ENCODE measurements at regions not wholly inside any gene's neighbourhood (a gene's known extent, or its start where the extent isn't known, plus 50 kb on each side); places are given as distances from the start of the nearest gene placed in this dataset.

GRCh38 chr5:15263942-15264341 is 236.0 kb upstream of the FBXL7 start:
- TF ChIP-seq CTCF (IDR thresholded peaks at IDR 0.05; ENCODE audit: poor library complexity) (no peak), EZH2 (IDR thresholded peaks at IDR 0.05; ENCODE audit: borderline replicate concordance) (no peak), EZH2phosphoT487 (IDR thresholded peaks at IDR 0.05; ENCODE audit: low read depth, severe bottlenecking, unreplicated experiment) (no peak)
